Neural progenitor cell (in vitro differentiated cells): ENCODE measurements at regions not wholly inside any gene's neighbourhood (a gene's known extent, or its start where the extent isn't known, plus 50 kb on each side); places are given as distances from the start of the nearest gene placed in this dataset.

Experiments
- CTCF ChIP-seq: fragments of 200-600 bp; sonication (generic); IDR thresholded peaks from 2 replicates; pipeline ENCODE4 v1.5.1; 2017; ENCODE audit warnings: antibody characterized with exemption, mild to moderate bottlenecking
- EZH2 ChIP-seq: fragments of 200-600 bp; sonication (generic); IDR thresholded peaks from 2 replicates; pipeline ENCODE4 v1.6.1; 2017; ENCODE audit warnings: antibody characterized with exemption, mild to moderate bottlenecking, moderate library complexity
- EZH2phosphoT487 ChIP-seq: fragments of 200-600 bp; sonication (generic); IDR thresholded peaks from 2 replicates; pipeline ENCODE4 v1.6.1; 2017; ENCODE audit warnings: antibody characterized with exemption

- TF ChIP-seq EZH2 (no peak), CTCF (no peak), EZH2phosphoT487 (no peak)
These were observed 62.7 kb upstream of the AMOTL1 start for GRCh38 chr11:94705419-94705818.
